Heart right ventricle (tissue), 16 donors: ENCODE measurements at regions not wholly inside any gene's neighbourhood (a gene's known extent, or its start where the extent isn't known, plus 50 kb on each side); places are given as distances from the start of the nearest gene placed in this dataset.
A peak's percentile ranks its signal among the peaks of the same experiment; 100 is the strongest.

ENCODE experiments used
- ATAC-seq, 8 donors: fragments of 200-7000 bp; cut with Tn5 transposase; one replicate each; pipeline ENCODE4 v1.9.1; 2020; ENCODE audit warnings: mild to moderate bottlenecking in 8 of 8, moderate library complexity in 8 of 8, moderate number of reproducible peaks in 1 of 8
- DNase-seq, 2 donors: peaks; one replicate each; pipeline ENCODE4 v3.0.0-alpha.2; 2020
- H3K27ac ChIP-seq, 10 donors: fragments of 200-600 bp; sonication (generic) in 2 of 10; one replicate each; pipeline versions ENCODE4 v1.5.0 to v1.8.0; 2020 to 2022; ENCODE audit warnings: mild to moderate bottlenecking in 3 of 10
- H3K27me3 ChIP-seq, 7 donors: fragments of 200-600 bp; one replicate each; pipeline ENCODE4 v1.8.0; 2021 to 2022; ENCODE audit warnings: mild to moderate bottlenecking in 2 of 7
- H3K36me3 ChIP-seq, 9 donors: fragments of 200-600 bp; sonication (generic) in 1 of 9; one replicate each; pipeline versions ENCODE4 v1.5.0 to v1.8.0; 2020 to 2022; ENCODE audit warnings: mild to moderate bottlenecking in 2 of 9
- H3K4me1 ChIP-seq, 9 donors: fragments of 200-600 bp; sonication (generic) in 1 of 9; one replicate each; pipeline versions ENCODE4 v1.5.0 to v1.8.0; 2020 to 2022; ENCODE audit warnings: mild to moderate bottlenecking in 4 of 9
- H3K4me3 ChIP-seq, 10 donors: fragments of 200-600 bp; sonication (generic) in 2 of 10; one replicate each; pipeline versions ENCODE4 v1.5.0 to v1.8.0; 2020 to 2022; ENCODE audit warnings: mild to moderate bottlenecking in 7 of 10, moderate library complexity in 2 of 10
- H3K9me3 ChIP-seq, 11 donors: fragments of 200-600 bp in 10 of 11; sonication (generic) in 2 of 11; one replicate each; pipeline versions ENCODE4 v1.5.0 to v1.8.0; 2013 to 2022; ENCODE audit warnings: mild to moderate bottlenecking in 2 of 11, control low read depth in 1 of 11, moderate library complexity in 1 of 11
- CTCF ChIP-seq, 9 donors: fragments of 200-600 bp; sonication (generic) in 2 of 9; IDR thresholded peaks; one replicate each; pipeline versions ENCODE4 v1.5.0 to v1.8.0; 2021 to 2022; ENCODE audit warnings: antibody characterized with exemption in 9 of 9, mild to moderate bottlenecking in 5 of 9, moderate library complexity in 1 of 9
- WGBS, 2 donors: extraction: QIAGEN DNeasy Blood & Tissue Kit; methylation state at CpG; one replicate each; pipeline ENCODE4 v1.1.7; 2013; ENCODE audit warnings: inconsistent platforms in 1 of 2; 5-methylcytosine and 5-hydroxymethylcytosine counted together
- intact Hi-C, 10 donors: fragments of 100-400 bp; cut with DNase I; formaldehyde crosslinking; loops; one replicate each; pipeline versions ENCODE4 v1.11.1 to v1.14.2; 2022
- donor health status: Arrhythmogenic right ventricular cardiomyopathy.
- donor health status: ischemic (EF 13 %, LVEDD 7.1; RV severe dilation, severe dysfunction).
- donor health status: healthy with polysubstance abuse.
- donor health status: DM: no; HTN: yes; CAD: no.
- donor health status: DM: no; HTN: no; CAD: no.
- donor health status: ischemic (EF 25% LVEDD 6.9; RV normal size, moderate dysfunction).
- donor health status: ischemic (EF 25% LVEDD 5.7; RV mildly dilated, moderate dysfunction).
- donor health status: healthy.
- donor health status: DM: yes; HTN: yes; CAD: no.
- donor health status: Ischemic cardiomyopathy.
- donor health status: ischemic (EF 35%, LVEDD 5.7; RV mildly dilated, moderate dysfunction).
- donor health status: nonischemic (EF 11% LVEDD 7.7; RV severe dilation, severe dysfunction).
- donor health status: DM: yes; HTN: yes; CAD: no.
- donor health status: PGD.
- donor health status: ischemic (EF 29% LVEDD 5.4; RV normal size, mild dysfunction).
- donor health status: nonischemic (EF 23%, LVEDD 6.1; RV moderate dilation, normal function).

DNA sequence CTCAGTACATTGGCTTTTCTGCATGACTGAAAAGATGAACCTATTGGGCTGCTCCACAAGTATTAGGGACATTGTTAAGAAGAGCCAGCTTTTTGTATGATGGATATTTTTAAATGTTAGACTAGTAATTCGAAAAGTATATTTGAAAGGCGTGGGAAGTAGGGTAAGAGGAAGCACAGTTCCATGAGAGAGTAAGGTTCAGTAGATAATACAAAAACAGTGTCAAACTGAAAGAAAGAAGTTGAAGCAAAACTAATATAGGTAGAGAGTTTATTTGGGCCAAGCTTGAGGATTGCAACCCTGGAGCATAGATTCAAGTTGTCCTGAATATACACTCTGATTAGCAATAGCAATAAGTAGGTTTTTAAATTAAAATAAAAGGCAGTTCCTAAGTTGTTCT is 193.9 kb downstream of the RASSF9 start:
- intact Hi-C loops = no loop called here
- Histone ChIP-seq H3K36me3 (no peaks in the 10 kb centered on the region), H3K9me3 (peaks cover 0 to 3% (median 0%) of the 10 kb centered on the region in 11 donors), H3K27ac (no peak overlapping the region), H3K4me1 (no peaks in the 10 kb centered on the region), H3K4me3 (no peak overlapping the region), H3K27me3 (no peaks in the 10 kb centered on the region)
- no peak for TF ChIP-seq CTCF (IDR thresholded peaks at IDR 0.05)
- WGBS, 2 donors = 93 to 95% methylated on average over 2 of the region's 2 CpGs
- DNase-seq (no peak), ATAC-seq (no peak)

- H3K27ac ChIP-seq = no peak overlapping the region
- no peak for TF ChIP-seq CTCF (IDR thresholded peaks at IDR 0.05)
- ATAC-seq = peak in 1 of 8 donors; percentile 53
- intact Hi-C loops = no loop called here
- H3K4me3 ChIP-seq = no peak overlapping the region
- DNase-seq = no peak
- no peaks in the 10 kb centered on the region for H3K27me3 ChIP-seq
- H3K4me1 ChIP-seq = no peaks in the 10 kb centered on the region
- H3K9me3 ChIP-seq = peaks cover 0 to 3% (median 0%) of the 10 kb centered on the region in 11 donors
- WGBS, 2 donors = 77 to 79% methylated on average over 5 of the region's 5 CpGs
- no peaks in the 10 kb centered on the region for H3K36me3 ChIP-seq
Observed at GRCh38 chr12:85642808-85643207, 193.4 kb downstream of the RASSF9 start.

DNA sequence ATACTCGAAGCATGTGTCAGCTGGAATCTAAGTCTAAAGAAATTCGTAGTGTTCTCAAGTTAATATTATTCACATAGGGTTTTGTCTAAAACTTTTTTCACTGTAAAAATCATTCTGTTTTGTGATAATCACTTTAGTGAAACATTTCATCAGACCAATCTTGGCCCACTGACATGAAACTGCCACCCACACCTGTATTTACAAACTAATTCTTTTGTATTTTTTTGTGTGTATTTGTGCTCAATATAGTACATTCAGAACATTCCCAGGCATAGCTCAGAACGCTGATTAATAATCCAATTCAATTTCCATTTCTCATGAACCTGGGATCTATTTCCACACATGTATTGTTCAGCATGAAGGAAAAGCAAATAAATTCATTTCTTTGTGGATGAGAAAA is 191.7 kb downstream of the RASSF9 start:
- Histone ChIP-seq H3K9me3 (peaks cover 0 to 3% (median 0%) of the 10 kb centered on the region in 11 donors), H3K4me1 (no peaks in the 10 kb centered on the region), H3K4me3 (no peak overlapping the region), H3K27me3 (no peaks in the 10 kb centered on the region), H3K36me3 (no peaks in the 10 kb centered on the region), H3K27ac (no peak overlapping the region)
- no peak for ATAC-seq
- TF ChIP-seq CTCF (IDR thresholded peaks at IDR 0.05) = no peak
- no peak for DNase-seq
- WGBS, 2 donors = 70 to 77% methylated on average over 3 of the region's 3 CpGs
- intact Hi-C loops = no loop called here

DNA sequence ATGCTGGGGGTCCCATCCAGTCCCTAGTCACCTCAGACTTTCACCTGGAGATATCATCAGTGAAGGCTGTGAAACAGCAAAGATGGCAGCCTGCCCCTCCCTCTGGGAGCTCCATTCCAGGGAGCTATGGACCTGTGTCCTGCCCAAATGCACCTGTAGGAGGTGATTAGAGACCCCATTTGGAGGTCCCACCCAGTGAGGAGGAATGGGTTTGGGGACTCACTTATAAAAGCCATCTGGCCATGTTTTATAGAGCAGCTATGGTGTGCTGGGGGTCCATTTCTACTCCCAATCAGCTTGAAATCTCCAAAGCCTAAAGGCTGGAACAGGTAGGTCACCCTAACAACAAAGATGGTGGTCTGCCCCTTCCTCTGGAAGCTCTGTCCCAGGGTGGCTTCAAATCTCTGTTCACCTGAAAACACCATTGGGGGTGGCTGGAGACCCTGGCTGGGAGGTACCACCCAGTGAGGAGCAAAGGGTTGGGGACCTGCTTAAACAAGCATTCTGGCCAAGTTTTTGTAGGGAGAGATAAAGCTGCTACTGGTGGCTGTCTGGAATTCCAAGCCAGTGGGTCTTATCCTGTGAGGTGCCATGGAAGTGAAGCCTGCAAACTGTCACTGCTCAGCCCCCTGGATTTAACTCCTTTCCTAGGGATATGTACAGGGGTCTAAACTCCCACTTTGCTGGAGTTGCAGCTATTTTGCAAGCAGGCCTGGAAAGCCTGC is 182.3 kb downstream of the RASSF9 start:
- intact Hi-C loops = no loop called here

More for the DNA sequence above, 182.3 kb downstream of the RASSF9 start:
- H3K9me3 ChIP-seq = peaks cover 0 to 32% (median 4%) of the 10 kb centered on the region in 11 donors
- TF ChIP-seq CTCF (IDR thresholded peaks at IDR 0.05) = no peak
- H3K36me3 ChIP-seq = no peaks in the 10 kb centered on the region
- H3K4me3 ChIP-seq = no peak overlapping the region
- no peaks in the 10 kb centered on the region for H3K4me1 ChIP-seq
- H3K27me3 ChIP-seq = no peaks in the 10 kb centered on the region
- no peak for DNase-seq
- no peak overlapping the region for H3K27ac ChIP-seq
- no peak for ATAC-seq
